A673 (cell line): ENCODE measurements at regions not wholly inside any gene's neighbourhood (a gene's known extent, or its start where the extent isn't known, plus 50 kb on each side); places are given as distances from the start of the nearest gene placed in this dataset.
A peak's percentile ranks its signal among the peaks of the same experiment; 100 is the strongest.
"Not testable (repeated sequence)": the region's sequence is repeated elsewhere in the genome, so short reads cannot be mapped to it uniquely, and the experiment has no call there.

ENCODE experiments used
- BruUV-seq: library from RNA; stranded (reverse); fragments of 400-500 nt; replicated peaks from 2 replicates; lab custom pipeline; 2021; lab: Mats Ljungman, UMichigan
- CTCF ChIA-PET: fragments of 300-600 bp; sonication (Branson Sonifier 250); formaldehyde crosslinking; loops from one replicate; lab custom pipeline; 2022; ENCODE audit warnings: antibody characterized with exemption; lab: Charles Lee
- POLR2A ChIA-PET: fragments of 300-600 bp; sonication (Branson Sonifier 250); formaldehyde crosslinking; loops from one replicate; lab custom pipeline; 2022; ENCODE audit warnings: antibody characterized with exemption; ENCODE audit not compliant: low non-redundant PET; lab: Charles Lee
- DNase-seq: peaks from one replicate; pipeline ENCODE4 v3.0.0-alpha.2; 2015; ENCODE audit warnings: low spot score
- H3K27ac ChIP-seq: fragments of 200-600 bp; sonication (generic); 2 replicates; pipeline ENCODE4 v1.5.1; 2016; ENCODE audit warnings: mixed run types, low read depth, mild to moderate bottlenecking, mixed read lengths, antibody characterized with exemption, low read length; ENCODE audit not compliant: poor library complexity, severe bottlenecking
- H3K27me3 ChIP-seq: fragments of 200-600 bp; sonication (generic); replicated peaks from 2 replicates; pipeline ENCODE4 v1.6.1; 2017; ENCODE audit warnings: mixed run types, low read depth, mild to moderate bottlenecking, mixed read lengths, antibody characterized with exemption, low read length; ENCODE audit not compliant: insufficient read depth, poor library complexity
- H3K36me3 ChIP-seq: fragments of 200-600 bp; sonication (generic); 2 replicates; pipeline ENCODE4 v1.6.1; 2016; ENCODE audit warnings: mixed run types, mild to moderate bottlenecking, mixed read lengths, antibody characterized with exemption, low read length; ENCODE audit not compliant: insufficient read depth, poor library complexity, severe bottlenecking
- H3K4me1 ChIP-seq: fragments of 200-600 bp; sonication (generic); 2 replicates; pipeline ENCODE4 v1.6.1; 2017; ENCODE audit warnings: mixed run types, mild to moderate bottlenecking, mixed read lengths, antibody characterized with exemption, low read length; ENCODE audit not compliant: insufficient read depth, poor library complexity, severe bottlenecking
- H3K4me3 ChIP-seq: fragments of 200-600 bp; sonication (generic); 2 replicates; pipeline ENCODE4 v1.5.1; 2016; ENCODE audit warnings: low read depth, mixed run types, mild to moderate bottlenecking, mixed read lengths, low read length; ENCODE audit not compliant: poor library complexity, severe bottlenecking
- H3K9me3 ChIP-seq: fragments of 200-600 bp; sonication (generic); 2 replicates; pipeline ENCODE4 v1.6.1; 2016; ENCODE audit warnings: mixed run types, low read depth, mild to moderate bottlenecking, mixed read lengths, antibody characterized with exemption, low read length; ENCODE audit not compliant: poor library complexity, severe bottlenecking
- EZH2 ChIP-seq: fragments of 200-600 bp; sonication (generic); IDR thresholded peaks from 2 replicates; pipeline ENCODE4 v1.6.1; 2017; ENCODE audit warnings: borderline replicate concordance, low read depth, mild to moderate bottlenecking, mixed read lengths, antibody characterized with exemption, low read length; ENCODE audit not compliant: poor library complexity, severe bottlenecking
- intact Hi-C: fragments of 100-400 bp; cut with micrococcal nuclease; formaldehyde crosslinking; loops from one replicate; pipeline ENCODE4 v1.10.0; 2022; ENCODE audit not compliant: unreplicated experiment
- TF ChIP-seq, protein P1 (sequence below): fragments of 300-800, 200-600 bp; sonication (generic); conservative IDR thresholded peaks from 2 replicates; pipeline ENCODE4 v1.5.1; 2017; ENCODE audit warnings: low read depth, mild to moderate bottlenecking, antibody characterized with exemption, low read length, moderate library complexity, mixed read lengths

DNA sequence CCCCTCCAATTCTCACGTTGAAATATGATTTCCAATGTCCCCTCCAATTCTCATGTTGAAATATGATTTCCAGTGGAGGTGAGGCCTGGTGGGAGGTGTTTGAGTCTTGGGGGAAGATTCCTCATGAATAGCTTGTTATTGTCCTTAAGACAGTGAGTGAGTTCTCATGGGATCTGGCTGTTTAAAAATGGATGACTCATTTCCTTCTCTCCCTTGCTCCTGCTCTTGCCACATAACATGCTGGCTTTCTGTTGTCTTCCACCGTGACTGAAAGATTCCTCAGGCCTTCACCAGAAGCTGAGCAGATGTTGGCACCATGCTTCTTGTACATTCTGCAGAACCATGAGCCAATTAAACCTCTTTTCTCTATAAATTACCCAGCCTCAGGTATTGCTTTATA, 346.8 kb upstream of the TECRL start:
- Histone ChIP-seq H3K27me3 (no peaks in the 10 kb centered on the region), H3K9me3 (no peaks in the 10 kb centered on the region), H3K36me3 (no peaks in the 10 kb centered on the region), H3K4me1 (no peaks in the 10 kb centered on the region), H3K27ac (no peak overlapping the region), H3K4me3 (no peak overlapping the region)
- POLR2A ChIA-PET = no interaction called here
- intact Hi-C loops = no loop called here
- peak; percentile 58 for DNase-seq
- CTCF ChIA-PET = no interaction called here
- TF ChIP-seq, protein P1, sequence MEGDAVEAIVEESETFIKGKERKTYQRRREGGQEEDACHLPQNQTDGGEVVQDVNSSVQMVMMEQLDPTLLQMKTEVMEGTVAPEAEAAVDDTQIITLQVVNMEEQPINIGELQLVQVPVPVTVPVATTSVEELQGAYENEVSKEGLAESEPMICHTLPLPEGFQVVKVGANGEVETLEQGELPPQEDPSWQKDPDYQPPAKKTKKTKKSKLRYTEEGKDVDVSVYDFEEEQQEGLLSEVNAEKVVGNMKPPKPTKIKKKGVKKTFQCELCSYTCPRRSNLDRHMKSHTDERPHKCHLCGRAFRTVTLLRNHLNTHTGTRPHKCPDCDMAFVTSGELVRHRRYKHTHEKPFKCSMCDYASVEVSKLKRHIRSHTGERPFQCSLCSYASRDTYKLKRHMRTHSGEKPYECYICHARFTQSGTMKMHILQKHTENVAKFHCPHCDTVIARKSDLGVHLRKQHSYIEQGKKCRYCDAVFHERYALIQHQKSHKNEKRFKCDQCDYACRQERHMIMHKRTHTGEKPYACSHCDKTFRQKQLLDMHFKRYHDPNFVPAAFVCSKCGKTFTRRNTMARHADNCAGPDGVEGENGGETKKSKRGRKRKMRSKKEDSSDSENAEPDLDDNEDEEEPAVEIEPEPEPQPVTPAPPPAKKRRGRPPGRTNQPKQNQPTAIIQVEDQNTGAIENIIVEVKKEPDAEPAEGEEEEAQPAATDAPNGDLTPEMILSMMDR = no peak
- no peak for TF ChIP-seq EZH2
- BruUV-seq = no TSS peak

DNA sequence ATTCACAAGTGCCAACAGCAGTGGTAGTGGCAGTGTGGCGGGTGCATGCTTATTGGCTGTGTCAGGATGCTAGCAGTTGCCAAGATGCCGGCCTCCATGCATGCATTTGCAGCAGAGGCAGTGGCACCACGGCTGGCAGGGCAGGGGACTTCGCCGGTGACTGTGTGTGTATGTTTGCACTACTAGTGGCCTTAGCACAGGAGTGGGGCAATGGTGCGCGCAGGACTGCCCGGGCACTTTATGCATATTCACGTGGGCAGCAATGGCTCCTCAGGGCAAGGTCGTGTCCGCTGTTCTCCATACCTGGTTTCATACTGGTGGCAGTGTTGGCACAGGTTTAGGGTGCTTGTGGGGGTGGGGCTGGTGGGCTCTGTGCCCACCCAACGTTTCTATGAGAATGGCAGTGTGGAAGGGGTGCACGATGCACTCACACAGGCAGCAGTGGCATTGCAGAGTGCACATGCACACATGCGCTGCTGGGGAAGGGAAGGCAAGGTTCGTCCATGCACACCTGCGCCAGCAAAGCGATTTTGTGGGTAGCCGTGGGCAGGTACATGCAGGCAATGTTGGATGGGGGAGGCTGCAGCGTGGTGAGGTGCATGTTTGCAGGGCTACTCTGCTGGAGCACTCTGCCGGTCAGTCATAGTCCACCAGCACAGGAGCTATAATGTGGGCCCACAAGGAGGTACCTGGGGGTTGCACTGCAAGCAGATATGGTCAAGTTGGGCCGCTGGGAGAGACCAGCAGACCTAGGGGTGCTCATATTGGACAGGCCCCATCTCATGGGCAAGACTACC, 338.9 kb upstream of the TECRL start:
- Histone ChIP-seq H3K4me1 (no peaks in the 10 kb centered on the region), H3K36me3 (no peaks in the 10 kb centered on the region), H3K4me3 (no peak overlapping the region), H3K27me3 (no peaks in the 10 kb centered on the region), H3K9me3 (no peaks in the 10 kb centered on the region), H3K27ac (no peak overlapping the region)
- BruUV-seq = no TSS peak
- ChIA-PET POLR2A (no interaction called here), CTCF (no interaction called here)
- no peak for DNase-seq
- TF ChIP-seq, protein P1 = no peak
- TF ChIP-seq EZH2 = no peak
- intact Hi-C loops = no loop called here

DNA sequence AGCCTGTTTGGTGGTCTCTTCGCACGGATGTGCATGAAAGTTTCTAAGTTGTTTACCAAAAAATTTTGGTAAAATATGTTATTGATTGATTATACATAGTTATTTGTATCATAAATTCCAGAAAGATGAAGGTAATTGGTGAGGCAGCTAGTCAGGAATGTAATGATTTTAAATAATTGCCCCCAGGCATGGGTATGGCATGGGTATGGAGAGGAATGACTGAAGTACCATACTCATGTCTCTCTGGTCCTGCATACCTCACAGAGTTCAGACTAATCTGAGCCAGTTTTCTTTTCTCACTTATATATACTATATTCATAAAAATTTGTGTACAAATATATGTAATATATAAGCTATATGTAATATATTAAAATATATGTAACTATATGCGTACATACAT, 329.0 kb upstream of the TECRL start:
- no peak for DNase-seq
- CTCF ChIA-PET = no interaction called here
- TF ChIP-seq, protein P1 = no peak
- TF ChIP-seq EZH2 = no peak
- Histone ChIP-seq H3K36me3 (no peaks in the 10 kb centered on the region), H3K4me3 (no peak overlapping the region), H3K9me3 (no peaks in the 10 kb centered on the region), H3K27ac (no peak overlapping the region), H3K27me3 (no peaks in the 10 kb centered on the region), H3K4me1 (no peaks in the 10 kb centered on the region)
- intact Hi-C loops = no loop called here
- BruUV-seq = no TSS peak
- POLR2A ChIA-PET = no interaction called here

DNA sequence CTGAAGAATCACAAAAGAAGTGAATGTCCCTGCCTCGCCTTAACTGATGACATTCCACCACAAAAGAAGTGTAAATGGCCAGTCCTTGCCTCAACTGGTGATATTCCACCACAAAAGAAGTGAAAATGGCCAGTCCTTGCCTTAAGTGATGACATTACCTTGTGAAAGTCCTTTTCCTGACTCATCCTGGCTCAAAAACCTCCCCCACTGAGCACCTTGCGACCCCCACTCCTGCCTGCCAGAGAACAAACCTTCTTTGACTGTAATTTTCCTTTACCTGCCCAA, 328.5 kb upstream of the TECRL start:
- DNase-seq, H3K4me1 ChIP-seq, H3K27ac ChIP-seq, BruUV-seq, H3K27me3 ChIP-seq, POLR2A ChIA-PET, H3K4me3 ChIP-seq, H3K36me3 ChIP-seq, intact Hi-C loops, H3K9me3 ChIP-seq, CTCF ChIA-PET: not testable (repeated sequence)
